ENCODE measurements at regions not wholly inside any gene's neighbourhood (a gene's known extent, or its start where the extent isn't known, plus 50 kb on each side); places are given as distances from the start of the nearest gene placed in this dataset.

- Histone ChIP-seq H3K4me3 (no peak overlapping the region), H3K4me1 (ENCODE audit: low read depth) (no peaks in the 10 kb centered on the region), H3K9me3 (no peaks in the 10 kb centered on the region), H3K36me3 (ENCODE audit: low read depth) (no peaks in the 10 kb centered on the region)
- TF ChIP-seq, protein P1, sequence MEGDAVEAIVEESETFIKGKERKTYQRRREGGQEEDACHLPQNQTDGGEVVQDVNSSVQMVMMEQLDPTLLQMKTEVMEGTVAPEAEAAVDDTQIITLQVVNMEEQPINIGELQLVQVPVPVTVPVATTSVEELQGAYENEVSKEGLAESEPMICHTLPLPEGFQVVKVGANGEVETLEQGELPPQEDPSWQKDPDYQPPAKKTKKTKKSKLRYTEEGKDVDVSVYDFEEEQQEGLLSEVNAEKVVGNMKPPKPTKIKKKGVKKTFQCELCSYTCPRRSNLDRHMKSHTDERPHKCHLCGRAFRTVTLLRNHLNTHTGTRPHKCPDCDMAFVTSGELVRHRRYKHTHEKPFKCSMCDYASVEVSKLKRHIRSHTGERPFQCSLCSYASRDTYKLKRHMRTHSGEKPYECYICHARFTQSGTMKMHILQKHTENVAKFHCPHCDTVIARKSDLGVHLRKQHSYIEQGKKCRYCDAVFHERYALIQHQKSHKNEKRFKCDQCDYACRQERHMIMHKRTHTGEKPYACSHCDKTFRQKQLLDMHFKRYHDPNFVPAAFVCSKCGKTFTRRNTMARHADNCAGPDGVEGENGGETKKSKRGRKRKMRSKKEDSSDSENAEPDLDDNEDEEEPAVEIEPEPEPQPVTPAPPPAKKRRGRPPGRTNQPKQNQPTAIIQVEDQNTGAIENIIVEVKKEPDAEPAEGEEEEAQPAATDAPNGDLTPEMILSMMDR (IDR thresholded peaks at IDR 0.05) = no peak
- DNase-seq (no peak), ATAC-seq (no peak)
- intact Hi-C loops (cut with DNase I, micrococcal nuclease) = no loop called here
Measured at GRCh38 chr5:33075731-33076130, 364.6 kb downstream of the NPR3 start.

GRCh38 chr5:33079548-33079947 is 361.2 kb upstream of the TARS1 start:
- intact Hi-C loops (cut with DNase I, micrococcal nuclease) = no loop called here
- H3K9me3 ChIP-seq = no peaks in the 10 kb centered on the region
- no peak for ATAC-seq
- TF ChIP-seq, protein P1 (IDR thresholded peaks at IDR 0.05) = no peak
- H3K36me3 ChIP-seq (ENCODE audit: low read depth) = no peaks in the 10 kb centered on the region
- no peak overlapping the region for H3K4me3 ChIP-seq
- no peak for DNase-seq
- H3K4me1 ChIP-seq (ENCODE audit: low read depth) = no peaks in the 10 kb centered on the region

GRCh38 chr5:33080287-33080686 is 360.5 kb upstream of the TARS1 start:
- no peaks in the 10 kb centered on the region for H3K9me3 ChIP-seq
- DNase-seq (no peak), ATAC-seq (no peak)
- intact Hi-C loops (cut with DNase I, micrococcal nuclease) = no loop called here
- no peaks in the 10 kb centered on the region for H3K4me1 ChIP-seq (ENCODE audit: low read depth)
- H3K36me3 ChIP-seq (ENCODE audit: low read depth) = no peaks in the 10 kb centered on the region
- H3K4me3 ChIP-seq = no peak overlapping the region
- TF ChIP-seq, protein P1 (IDR thresholded peaks at IDR 0.05) = no peak

- TF ChIP-seq, protein P1 (IDR thresholded peaks at IDR 0.05) = no peak
- no peaks in the 10 kb centered on the region for H3K9me3 ChIP-seq
- intact Hi-C loops (cut with DNase I, micrococcal nuclease) = no loop called here
- H3K4me1 ChIP-seq (ENCODE audit: low read depth) = no peaks in the 10 kb centered on the region
- no peak overlapping the region for H3K4me3 ChIP-seq
- ATAC-seq (no peak), DNase-seq (no peak)
- H3K36me3 ChIP-seq (ENCODE audit: low read depth) = no peaks in the 10 kb centered on the region
Measured at GRCh38 chr5:33088176-33088575, 352.6 kb upstream of the TARS1 start.

- no peak for ATAC-seq
- intact Hi-C loops (cut with DNase I, micrococcal nuclease) = no loop called here
- no peaks in the 10 kb centered on the region for H3K36me3 ChIP-seq (ENCODE audit: low read depth)
Measured at GRCh38 chr5:33091571-33092363, 349.0 kb upstream of the TARS1 start.

More at GRCh38 chr5:33091571-33092363, 349.0 kb upstream of the TARS1 start:
- H3K4me1 ChIP-seq (ENCODE audit: low read depth) = no peaks in the 10 kb centered on the region
- no peak overlapping the region for H3K4me3 ChIP-seq
- H3K9me3 ChIP-seq = no peaks in the 10 kb centered on the region
- TF ChIP-seq, protein P1 (IDR thresholded peaks at IDR 0.05) = no peak
- DNase-seq = no peak
